ENCODE measurements at regions not wholly inside any gene's neighbourhood (a gene's known extent, or its start where the extent isn't known, plus 50 kb on each side); places are given as distances from the start of the nearest gene placed in this dataset.

GRCh38 chr5:73265641-73266040 lies 92.6 kb downstream of the TMEM174 start:
- Mint-ChIP-seq H3K36me3 (no peaks in the 10 kb centered on the region), H3K27me3 (ENCODE audit: low read depth in 3 of 3) (peaks cover 0 to 6% (median 5%) of the 10 kb centered on the region in 3 donors), H3K4me1 (no peaks in the 10 kb centered on the region), H3K9me3 (peaks cover 0 to 2% (median 0%) of the 10 kb centered on the region in 6 donors), H3K4me3 (no peak overlapping the region), H3K27ac (no peak overlapping the region)
- DNase-seq, result no peak

- peaks cover 0 to 3% (median under 1%) of the 10 kb centered on the region in 3 donors for H3K27me3 Mint-ChIP-seq (ENCODE audit: low read depth in 3 of 3)
- H3K4me1 Mint-ChIP-seq, result no peaks in the 10 kb centered on the region
- H3K27ac Mint-ChIP-seq, result no peak overlapping the region
- no peaks in the 10 kb centered on the region for H3K36me3 Mint-ChIP-seq
- DNase-seq, result no peak
- H3K4me3 Mint-ChIP-seq, result no peak overlapping the region
- no peaks in the 10 kb centered on the region for H3K9me3 Mint-ChIP-seq
These were observed 91.6 kb downstream of the TMEM174 start for GRCh38 chr5:73264631-73265030.

GRCh38 chr5:73263001-73263710 lies 90.2 kb downstream of the TMEM174 start:
- Mint-ChIP-seq H3K9me3 (no peaks in the 10 kb centered on the region), H3K27me3 (ENCODE audit: low read depth in 3 of 3) (peaks cover 2 to 7% (median 2%) of the 10 kb centered on the region in 3 donors), H3K36me3 (no peaks in the 10 kb centered on the region), H3K4me1 (no peaks in the 10 kb centered on the region), H3K27ac (no peak overlapping the region), H3K4me3 (no peak overlapping the region)
- DNase-seq, result no peak

GRCh38 chr5:73256862-73257261 lies 83.9 kb downstream of the TMEM174 start:
- Mint-ChIP-seq H3K27me3 (ENCODE audit: low read depth in 3 of 3) (peaks cover 8 to 17% (median 11%) of the 10 kb centered on the region in 3 donors), H3K36me3 (no peaks in the 10 kb centered on the region), H3K9me3 (no peaks in the 10 kb centered on the region)

GRCh38 chr5:73256462-73256861 lies 83.5 kb downstream of the TMEM174 start:
- DNase-seq, result no peak
- Mint-ChIP-seq H3K27ac (no peak overlapping the region), H3K27me3 (ENCODE audit: low read depth in 3 of 3) (peaks cover 8 to 17% (median 11%) of the 10 kb centered on the region in 3 donors), H3K4me3 (no peak overlapping the region), H3K4me1 (no peaks in the 10 kb centered on the region), H3K9me3 (no peaks in the 10 kb centered on the region), H3K36me3 (no peaks in the 10 kb centered on the region)

More at GRCh38 chr5:73256862-73257261, 83.9 kb downstream of the TMEM174 start:
- no peak overlapping the region for H3K27ac Mint-ChIP-seq
- no peak for DNase-seq
- no peak overlapping the region for H3K4me3 Mint-ChIP-seq
- no peaks in the 10 kb centered on the region for H3K4me1 Mint-ChIP-seq

GRCh38 chr5:73256012-73256411 lies 83.0 kb downstream of the TMEM174 start:
- no peaks in the 10 kb centered on the region for H3K4me1 Mint-ChIP-seq
- H3K27ac Mint-ChIP-seq, result no peak overlapping the region
- H3K36me3 Mint-ChIP-seq, result no peaks in the 10 kb centered on the region
- H3K4me3 Mint-ChIP-seq, result no peak overlapping the region
- no peaks in the 10 kb centered on the region for H3K9me3 Mint-ChIP-seq
- peaks cover 8 to 17% (median 11%) of the 10 kb centered on the region in 3 donors for H3K27me3 Mint-ChIP-seq (ENCODE audit: low read depth in 3 of 3)
- no peak for DNase-seq

GRCh38 chr5:73254642-73255041 lies 81.6 kb downstream of the TMEM174 start:
- H3K4me1 Mint-ChIP-seq, result no peaks in the 10 kb centered on the region
- H3K9me3 Mint-ChIP-seq, result no peaks in the 10 kb centered on the region
- H3K4me3 Mint-ChIP-seq, result no peak overlapping the region
- H3K36me3 Mint-ChIP-seq, result no peaks in the 10 kb centered on the region
- H3K27me3 Mint-ChIP-seq (ENCODE audit: low read depth in 3 of 3), result peaks cover 10 to 18% (median 15%) of the 10 kb centered on the region in 3 donors
- H3K27ac Mint-ChIP-seq, result no peak overlapping the region
- no peak for DNase-seq

GRCh38 chr5:73253047-73253660 lies 80.2 kb downstream of the TMEM174 start:
- Mint-ChIP-seq H3K4me1 (no peaks in the 10 kb centered on the region), H3K27ac (no peak overlapping the region), H3K4me3 (no peak overlapping the region), H3K27me3 (ENCODE audit: low read depth in 3 of 3) (peaks cover 8 to 15% (median 14%) of the 10 kb centered on the region in 3 donors), H3K9me3 (no peaks in the 10 kb centered on the region), H3K36me3 (no peaks in the 10 kb centered on the region)
- DNase-seq, result no peak

GRCh38 chr5:73250645-73251044 lies 77.7 kb downstream of the TMEM174 start:
- Mint-ChIP-seq H3K4me1 (no peaks in the 10 kb centered on the region), H3K9me3 (no peaks in the 10 kb centered on the region), H3K27ac (no peak overlapping the region), H3K27me3 (ENCODE audit: low read depth in 3 of 3) (peaks cover 10 to 16% (median 13%) of the 10 kb centered on the region in 3 donors), H3K36me3 (no peaks in the 10 kb centered on the region), H3K4me3 (no peak overlapping the region)
- DNase-seq, result no peak

GRCh38 chr5:73242735-73243134 lies 69.7 kb downstream of the TMEM174 start:
- Mint-ChIP-seq H3K36me3 (no peaks in the 10 kb centered on the region), H3K27ac (no peak overlapping the region), H3K4me3 (no peak overlapping the region), H3K27me3 (ENCODE audit: low read depth in 3 of 3) (peaks cover 7 to 10% (median 9%) of the 10 kb centered on the region in 3 donors), H3K9me3 (peaks cover 0 to 2% (median 0%) of the 10 kb centered on the region in 6 donors), H3K4me1 (no peaks in the 10 kb centered on the region)
- no peak for DNase-seq

GRCh38 chr5:73238873-73239272 lies 65.9 kb downstream of the TMEM174 start:
- Mint-ChIP-seq H3K4me1 (peaks cover 0 to under 1% of the 10 kb centered on the region in 2 donors), H3K36me3 (no peaks in the 10 kb centered on the region), H3K27ac (no peak overlapping the region), H3K27me3 (ENCODE audit: low read depth in 3 of 3) (peaks cover 6 to 21% (median 12%) of the 10 kb centered on the region in 3 donors), H3K9me3 (no peaks in the 10 kb centered on the region), H3K4me3 (no peak overlapping the region)
- DNase-seq, result no peak

GRCh38 chr5:73236541-73237128 lies 63.6 kb downstream of the TMEM174 start:
- Mint-ChIP-seq H3K27ac (no peak overlapping the region), H3K4me3 (no peak overlapping the region), H3K27me3 (ENCODE audit: low read depth in 3 of 3) (peaks cover 11 to 23% (median 16%) of the 10 kb centered on the region in 3 donors), H3K9me3 (no peaks in the 10 kb centered on the region), H3K36me3 (no peaks in the 10 kb centered on the region), H3K4me1 (peaks cover 17 to 18% of the 10 kb centered on the region in 2 donors)
- DNase-seq, result no peak

GRCh38 chr5:73234204-73234555 lies 61.2 kb downstream of the TMEM174 start:
- peak overlapping the region in 3 of 5 donors; percentile 40 to 61 (median 42) for H3K4me3 Mint-ChIP-seq
- H3K27me3 Mint-ChIP-seq (ENCODE audit: low read depth in 3 of 3), result peaks cover 18 to 35% (median 31%) of the 10 kb centered on the region in 3 donors
- H3K9me3 Mint-ChIP-seq, result no peaks in the 10 kb centered on the region
- no peak overlapping the region for H3K27ac Mint-ChIP-seq
- no peaks in the 10 kb centered on the region for H3K36me3 Mint-ChIP-seq
- H3K4me1 Mint-ChIP-seq, result peaks cover 20 to 21% of the 10 kb centered on the region in 2 donors
- no peak for DNase-seq

GRCh38 chr5:73233461-73234203 lies 60.6 kb downstream of the TMEM174 start:
- Mint-ChIP-seq H3K4me3 (peak overlapping the region; percentile 40 to 71 (median 59)), H3K36me3 (no peaks in the 10 kb centered on the region), H3K9me3 (no peaks in the 10 kb centered on the region), H3K27ac (no peak overlapping the region), H3K27me3 (ENCODE audit: low read depth in 3 of 3) (peaks cover 18 to 37% (median 31%) of the 10 kb centered on the region in 3 donors), H3K4me1 (peaks cover 20 to 21% of the 10 kb centered on the region in 2 donors)
- no peak for DNase-seq
